ENCODE measurements at regions not wholly inside any gene's neighbourhood (a gene's known extent, or its start where the extent isn't known, plus 50 kb on each side); places are given as distances from the start of the nearest gene placed in this dataset.

- DNase-seq = no peak
- H3K9me3 ChIP-seq = no peaks in the 10 kb centered on the region
- H3K27me3 ChIP-seq = no peaks in the 10 kb centered on the region
- no peak overlapping the region for H3K27ac ChIP-seq
- TF ChIP-seq CTCF (IDR thresholded peaks at IDR 0.05) = no peak
- no peak for TF ChIP-seq POLR2A (IDR thresholded peaks at IDR 0.05)
- H3K4me1 ChIP-seq = no peaks in the 10 kb centered on the region
- H3K36me3 ChIP-seq = no peaks in the 10 kb centered on the region
- H3K4me3 ChIP-seq = no peak overlapping the region
These were observed 153.8 kb downstream of the SOX9 start for GRCh38 chr17:72274614-72275013.

GRCh38 chr17:72280881-72281280, 160.1 kb downstream of the SOX9 start:
- TF ChIP-seq CTCF (IDR thresholded peaks at IDR 0.05) (no peak), POLR2A (IDR thresholded peaks at IDR 0.05) (no peak)
- no peaks in the 10 kb centered on the region for H3K4me1 ChIP-seq
- no peaks in the 10 kb centered on the region for H3K27me3 ChIP-seq
- H3K4me3 ChIP-seq = no peak overlapping the region
- no peak overlapping the region for H3K27ac ChIP-seq
- no peaks in the 10 kb centered on the region for H3K9me3 ChIP-seq
- no peak for DNase-seq
- H3K36me3 ChIP-seq = no peaks in the 10 kb centered on the region

GRCh38 chr17:72282439-72283029, 161.7 kb downstream of the SOX9 start:
- H3K4me3 ChIP-seq = no peak overlapping the region
- no peaks in the 10 kb centered on the region for H3K4me1 ChIP-seq
- H3K27ac ChIP-seq = no peak overlapping the region
- H3K27me3 ChIP-seq = no peaks in the 10 kb centered on the region
- no peaks in the 10 kb centered on the region for H3K36me3 ChIP-seq
- DNase-seq = no peak
- no peaks in the 10 kb centered on the region for H3K9me3 ChIP-seq
- TF ChIP-seq CTCF (IDR thresholded peaks at IDR 0.05) = no peak
- no peak for TF ChIP-seq POLR2A (IDR thresholded peaks at IDR 0.05)

- no peak for TF ChIP-seq CTCF (IDR thresholded peaks at IDR 0.05)
- Histone ChIP-seq H3K27ac (no peak overlapping the region), H3K4me1 (no peaks in the 10 kb centered on the region), H3K9me3 (no peaks in the 10 kb centered on the region), H3K36me3 (no peaks in the 10 kb centered on the region), H3K27me3 (no peaks in the 10 kb centered on the region), H3K4me3 (no peak overlapping the region)
- no peak for DNase-seq
These were observed 164.0 kb downstream of the SOX9 start for GRCh38 chr17:72284806-72285205.

GRCh38 chr17:72287586-72287985, 166.8 kb downstream of the SOX9 start:
- no peak overlapping the region for H3K27ac ChIP-seq
- H3K9me3 ChIP-seq = no peaks in the 10 kb centered on the region
- DNase-seq = no peak
- no peak overlapping the region for H3K4me3 ChIP-seq
- no peaks in the 10 kb centered on the region for H3K4me1 ChIP-seq
- no peaks in the 10 kb centered on the region for H3K27me3 ChIP-seq
- no peak for TF ChIP-seq POLR2A (IDR thresholded peaks at IDR 0.05)
- no peak for TF ChIP-seq CTCF (IDR thresholded peaks at IDR 0.05)
- H3K36me3 ChIP-seq = no peaks in the 10 kb centered on the region

- Histone ChIP-seq H3K27ac (no peak overlapping the region), H3K4me3 (no peak overlapping the region), H3K36me3 (no peaks in the 10 kb centered on the region), H3K9me3 (no peaks in the 10 kb centered on the region), H3K4me1 (no peaks in the 10 kb centered on the region), H3K27me3 (no peaks in the 10 kb centered on the region)
- no peak for TF ChIP-seq CTCF (IDR thresholded peaks at IDR 0.05)
- no peak for TF ChIP-seq POLR2A (IDR thresholded peaks at IDR 0.05)
- DNase-seq = no peak
These were observed 173.7 kb downstream of the SOX9 start for GRCh38 chr17:72294487-72294893.

Measured in Peyer's patch (tissue), 4 donors.